GM04504 (cell line): ENCODE measurements at regions not wholly inside any gene's neighbourhood (a gene's known extent, or its start where the extent isn't known, plus 50 kb on each side); places are given as distances from the start of the nearest gene placed in this dataset.
A peak's percentile ranks its signal among the peaks of the same experiment; 100 is the strongest.
"Not testable (repeated sequence)": the region's sequence is repeated elsewhere in the genome, so short reads cannot be mapped to it uniquely, and the experiment has no call there.

ENCODE experiments used
- DNase-seq: peaks from one replicate; pipeline ENCODE4 v3.0.0-alpha.2; 2012; ENCODE audit warnings: low read depth

- no peak for DNase-seq
These were observed 618.6 kb downstream of the EPM2A start for GRCh38 chr6:145116591-145117178.

- no peak for DNase-seq
These were observed 617.1 kb downstream of the EPM2A start for GRCh38 chr6:145118224-145118623.

- DNase-seq = no peak
These were observed 616.2 kb downstream of the EPM2A start for GRCh38 chr6:145119081-145119480.

GRCh38 chr6:145132709-145133108 lies 602.6 kb downstream of the EPM2A start:
- DNase-seq = no peak

- DNase-seq = no peak
These were observed 599.6 kb downstream of the EPM2A start for GRCh38 chr6:145135702-145136101.

GRCh38 chr6:145137425-145137824 lies 597.9 kb downstream of the EPM2A start:
- no peak for DNase-seq

GRCh38 chr6:145138469-145139139 lies 596.7 kb downstream of the EPM2A start:
- no peak for DNase-seq

- DNase-seq = peak; percentile 38
These were observed 596.0 kb downstream of the EPM2A start for GRCh38 chr6:145139140-145139850.

- no peak for DNase-seq
These were observed 595.4 kb downstream of the EPM2A start for GRCh38 chr6:145139895-145140294.

- DNase-seq = no peak
These were observed 593.7 kb downstream of the EPM2A start for GRCh38 chr6:145141572-145141971.

GRCh38 chr6:145142958-145143357 lies 592.4 kb downstream of the EPM2A start:
- DNase-seq = no peak

- no peak for DNase-seq
These were observed 591.9 kb downstream of the EPM2A start for GRCh38 chr6:145143379-145143778.

GRCh38 chr6:145147559-145147958 lies 587.8 kb downstream of the EPM2A start:
- peak; percentile 13 for DNase-seq

GRCh38 chr6:145147981-145148749 lies 587.2 kb downstream of the EPM2A start:
- DNase-seq = peak; percentile 56

GRCh38 chr6:145148776-145149175 lies 586.5 kb downstream of the EPM2A start:
- no peak for DNase-seq

GRCh38 chr6:145151624-145152023 lies 583.7 kb downstream of the EPM2A start:
- no peak for DNase-seq

- no peak for DNase-seq
These were observed 581.8 kb downstream of the EPM2A start for GRCh38 chr6:145153495-145153894.

GRCh38 chr6:145155411-145155810 lies 579.9 kb downstream of the EPM2A start:
- no peak for DNase-seq

GRCh38 chr6:145155873-145156782 lies 579.2 kb downstream of the EPM2A start:
- DNase-seq = no peak

- DNase-seq = not testable (repeated sequence)
These were observed 576.7 kb downstream of the EPM2A start for GRCh38 chr6:145158636-145159035.

GRCh38 chr6:145159921-145160320 lies 575.4 kb downstream of the EPM2A start:
- DNase-seq = no peak
